ENCODE measurements at regions not wholly inside any gene's neighbourhood (a gene's known extent, or its start where the extent isn't known, plus 50 kb on each side); places are given as distances from the start of the nearest gene placed in this dataset.
"Not testable (repeated sequence)": the region's sequence is repeated elsewhere in the genome, so short reads cannot be mapped to it uniquely, and the experiment has no call there.

DNA sequence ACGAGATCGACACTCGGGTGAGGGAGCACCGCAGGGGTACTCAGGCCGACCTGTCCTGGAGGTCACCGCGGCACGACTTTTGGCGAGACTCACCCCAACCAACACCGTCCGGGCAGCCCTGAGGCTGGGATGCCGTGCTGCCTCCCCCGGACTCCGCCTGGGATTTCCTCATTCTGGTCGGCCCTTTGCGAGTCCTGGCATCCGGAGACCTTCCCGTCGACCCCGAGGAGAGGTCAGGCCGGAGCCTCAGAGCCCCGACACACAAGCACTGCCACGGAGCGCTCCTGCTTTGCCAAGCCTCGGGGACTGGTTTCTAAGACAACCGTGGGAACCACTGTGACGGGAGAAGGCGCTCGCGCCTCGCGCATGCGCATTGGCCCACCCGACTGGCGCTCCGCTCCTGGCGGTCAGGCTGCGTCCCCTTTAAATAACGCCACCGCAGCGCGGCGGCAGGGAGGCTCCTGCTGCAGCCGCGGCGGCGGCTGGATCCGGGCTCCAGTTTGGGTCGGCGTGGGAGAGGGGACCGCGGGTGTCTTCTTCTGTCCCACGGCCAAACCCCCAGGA is 166.4 kb upstream of the ZNF337 start:
- TF ChIP-seq POLR2AphosphoS5 (IDR thresholded peaks at IDR 0.05) = peak in 1 of 3 donors; percentile 32
- TF ChIP-seq CTCF (IDR thresholded peaks at IDR 0.05) = peak in 2 of 7 experiments; percentile 11 to 18
- H3K4me3 ChIP-seq = peak overlapping the region; percentile 42 to 55 (median 46)
- WGBS, 5 donors = 0 to 5% (median 1%) methylated on average over 1 to 53 of the region's 53 CpGs
- intact Hi-C loops (cut with DNase I; ENCODE audit: low total_unique reads); H3K9me3 ChIP-seq; H3K27ac ChIP-seq; H3K36me3 ChIP-seq: not testable (repeated sequence)
- peak; percentile 92 to 95 for DNase-seq
- H3K4me1 ChIP-seq = peaks cover 37 to 73% (median 62%) of the 10 kb centered on the region in 4 donors
- H3K27me3 ChIP-seq = peaks cover 0 to 91% (median 37%) of the 10 kb centered on the region in 3 donors

- H3K9me3 ChIP-seq = no peaks in the 10 kb centered on the region
- intact Hi-C loops (cut with DNase I; ENCODE audit: low total_unique reads) = no loop called here
- TF ChIP-seq POLR2A (IDR thresholded peaks at IDR 0.05) (no peak), CTCF (IDR thresholded peaks at IDR 0.05) (no peak), POLR2AphosphoS5 (IDR thresholded peaks at IDR 0.05) (no peak), EP300 (IDR thresholded peaks at IDR 0.05) (no peak)
- peak overlapping the region in 1 of 4 donors; percentile 55 for H3K4me3 ChIP-seq
- no peak for DNase-seq
- 44 to 69% (median 50%) methylated on average over 23 of the region's 23 CpGs for WGBS, 5 donors
- no peak overlapping the region for H3K27ac ChIP-seq
- peaks cover 33 to 62% (median 56%) of the 10 kb centered on the region in 4 donors for H3K4me1 ChIP-seq
- H3K27me3 ChIP-seq = peaks cover 0 to 82% (median 38%) of the 10 kb centered on the region in 3 donors
- no peaks in the 10 kb centered on the region for H3K36me3 ChIP-seq
Measured at GRCh38 chr20:25860531-25861150, 164.0 kb upstream of the ZNF337 start.

DNA sequence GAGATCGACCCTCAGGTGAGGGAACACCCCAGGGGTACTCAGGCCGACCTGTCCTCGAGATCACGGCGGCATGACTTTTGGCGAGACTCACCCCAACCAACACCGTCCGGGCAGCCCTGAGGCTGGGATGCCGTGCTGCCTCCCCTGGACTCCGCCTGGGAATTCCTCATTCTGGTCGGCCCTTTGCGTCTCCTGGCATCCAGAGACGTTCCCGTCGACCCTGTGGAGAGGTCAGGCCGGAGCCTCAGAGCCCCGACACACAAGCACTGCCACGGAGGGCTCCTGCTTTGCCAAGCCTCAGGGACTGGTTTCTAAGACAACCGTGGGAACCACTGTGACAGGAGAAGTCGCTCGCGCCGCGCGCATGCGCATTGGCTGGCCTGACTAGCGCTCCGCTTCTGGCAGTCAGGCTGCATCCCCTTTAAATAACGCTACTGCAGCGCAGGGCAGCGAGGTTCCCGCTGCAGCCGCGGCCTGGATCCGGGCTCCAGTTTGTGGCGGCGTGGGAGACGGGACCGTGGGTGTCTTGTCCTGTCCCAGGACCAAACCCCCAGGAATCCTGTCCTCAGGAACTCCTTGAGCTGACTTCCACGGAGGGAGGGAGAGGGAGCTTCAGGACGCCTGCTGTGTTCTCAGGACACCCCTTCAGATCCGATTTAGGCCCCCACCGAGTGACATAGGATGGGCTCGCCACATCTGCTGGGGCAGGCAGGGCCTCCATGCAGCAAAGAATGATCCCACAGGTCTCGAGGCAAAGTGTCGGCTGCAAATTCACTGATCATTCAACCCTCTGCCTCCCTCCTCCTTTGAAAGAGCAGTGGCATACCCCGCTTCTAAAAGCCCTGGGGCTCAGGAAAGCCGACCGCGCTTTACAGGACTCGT is 163.2 kb upstream of the ZNF337 start:
- Histone ChIP-seq H3K36me3 (no peaks in the 10 kb centered on the region), H3K4me3 (peak overlapping the region in 3 of 4 donors; percentile 2 to 29 (median 14)), H3K9me3 (no peaks in the 10 kb centered on the region), H3K27me3 (peaks cover 0 to 77% (median 38%) of the 10 kb centered on the region in 3 donors), H3K27ac (no peak overlapping the region), H3K4me1 (peaks cover 33 to 57% (median 52%) of the 10 kb centered on the region in 4 donors)
- peak; percentile 75 to 84 for DNase-seq
- TF ChIP-seq POLR2AphosphoS5 (IDR thresholded peaks at IDR 0.05) (no peak), POLR2A (IDR thresholded peaks at IDR 0.05) (no peak), CTCF (IDR thresholded peaks at IDR 0.05) (no peak), EP300 (IDR thresholded peaks at IDR 0.05) (no peak)
- WGBS, 5 donors = 11 to 39% (median 20%) methylated on average over 25 to 51 of the region's 51 CpGs
- intact Hi-C loops (cut with DNase I; ENCODE audit: low total_unique reads) = no loop called here

All from stomach (tissue), 8 donors.